ENCODE measurements at regions not wholly inside any gene's neighbourhood (a gene's known extent, or its start where the extent isn't known, plus 50 kb on each side); places are given as distances from the start of the nearest gene placed in this dataset.

DNA sequence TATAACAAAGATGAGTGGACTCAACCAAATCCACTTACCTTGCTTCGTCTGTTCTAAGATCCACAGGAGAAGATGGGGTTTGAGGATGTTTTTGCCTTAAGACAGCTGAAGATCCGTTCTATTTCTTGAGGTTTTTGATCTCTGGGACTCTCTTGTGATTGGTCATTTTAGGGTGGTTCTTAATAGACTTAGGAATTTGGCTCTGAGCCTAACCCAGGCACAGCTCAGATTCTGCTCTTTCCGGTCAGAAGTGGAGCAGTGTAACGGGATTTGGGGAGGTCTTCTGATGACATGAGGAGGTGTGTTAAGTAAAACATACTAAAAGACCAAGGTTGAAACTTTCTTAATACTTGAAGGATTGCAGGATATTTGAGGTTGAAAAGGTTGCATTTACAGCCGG is 166.9 kb downstream of the DMRT2 start:
- Histone ChIP-seq H3K4me2 (no peak overlapping the region), H3K79me2 (ENCODE audit: insufficient read depth) (no peaks in the 10 kb centered on the region), H3K9me3 (no peaks in the 10 kb centered on the region), H3F3A (replicated peaks; ENCODE audit: insufficient read depth) (no peaks in the 10 kb centered on the region), H4K20me1 (ENCODE audit: insufficient read depth) (no peaks in the 10 kb centered on the region), H3K27me3 (ENCODE audit: insufficient read depth) (no peaks in the 10 kb centered on the region), H3K4me3 (ENCODE audit: low read depth in 2 of 2, low read length in 1 of 2) (no peak overlapping the region; a peak in 1 of 4 replicates), H3K9me2 (no peaks in the 10 kb centered on the region), H3K9ac (no peak overlapping the region), H3K36me3 (replicated peaks in 1 of 2; ENCODE audit: control insufficient read depth in 1 of 2, insufficient read depth in 2 of 2, low read length in 1 of 2) (no peaks in the 10 kb centered on the region), H3K27ac (ENCODE audit: low read depth in 2 of 2, low read length in 1 of 2) (no peak overlapping the region), H3K4me1 (ENCODE audit: control insufficient read depth in 1 of 2, insufficient read depth in 2 of 2, low read depth in 1 of 2, low read length in 1 of 2) (no peaks in the 10 kb centered on the region), H2AFZ (ENCODE audit: low read depth) (no peak overlapping the region)
- DNase-seq, result no peak
- CTCF ChIA-PET, result no interaction called here
- POLR2A ChIA-PET, result no interaction called here
- 3% methylated on average over 5 of the region's 5 CpGs for WGBS (ENCODE audit: low lambda C conversion rate)
- TF ChIP-seq POLR2AphosphoS5 (IDR thresholded peaks at IDR 0.05; ENCODE audit: low read depth, low read length), result no peak
- no peak for TF ChIP-seq PBX3 (IDR thresholded peaks at IDR 0.05)
- no peak for TF ChIP-seq FOXM1 (IDR thresholded peaks at IDR 0.05; ENCODE audit: low read depth)
- TF ChIP-seq RFX5 (IDR thresholded peaks at IDR 0.05; ENCODE audit: low read length), result no peak
- no peak for TF ChIP-seq EP300 (IDR thresholded peaks at IDR 0.05; ENCODE audit: borderline replicate concordance in 1 of 2, low read depth in 1 of 2, low read length in 1 of 2)
- no peak for TF ChIP-seq FOSL2 (IDR thresholded peaks at IDR 0.05; ENCODE audit: borderline replicate concordance, low read depth)
- TF ChIP-seq SIN3A (IDR thresholded peaks at IDR 0.05; ENCODE audit: borderline replicate concordance, low read depth, low read length), result no peak
- TF ChIP-seq MXI1 (IDR thresholded peaks at IDR 0.05; ENCODE audit: low read depth, low read length), result no peak
- TF ChIP-seq, protein P1, sequence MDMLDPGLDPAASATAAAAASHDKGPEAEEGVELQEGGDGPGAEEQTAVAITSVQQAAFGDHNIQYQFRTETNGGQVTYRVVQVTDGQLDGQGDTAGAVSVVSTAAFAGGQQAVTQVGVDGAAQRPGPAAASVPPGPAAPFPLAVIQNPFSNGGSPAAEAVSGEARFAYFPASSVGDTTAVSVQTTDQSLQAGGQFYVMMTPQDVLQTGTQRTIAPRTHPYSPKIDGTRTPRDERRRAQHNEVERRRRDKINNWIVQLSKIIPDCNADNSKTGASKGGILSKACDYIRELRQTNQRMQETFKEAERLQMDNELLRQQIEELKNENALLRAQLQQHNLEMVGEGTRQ (IDR thresholded peaks at IDR 0.05; ENCODE audit: borderline replicate concordance, low read depth, low read length), result no peak
- TF ChIP-seq, protein P2, sequence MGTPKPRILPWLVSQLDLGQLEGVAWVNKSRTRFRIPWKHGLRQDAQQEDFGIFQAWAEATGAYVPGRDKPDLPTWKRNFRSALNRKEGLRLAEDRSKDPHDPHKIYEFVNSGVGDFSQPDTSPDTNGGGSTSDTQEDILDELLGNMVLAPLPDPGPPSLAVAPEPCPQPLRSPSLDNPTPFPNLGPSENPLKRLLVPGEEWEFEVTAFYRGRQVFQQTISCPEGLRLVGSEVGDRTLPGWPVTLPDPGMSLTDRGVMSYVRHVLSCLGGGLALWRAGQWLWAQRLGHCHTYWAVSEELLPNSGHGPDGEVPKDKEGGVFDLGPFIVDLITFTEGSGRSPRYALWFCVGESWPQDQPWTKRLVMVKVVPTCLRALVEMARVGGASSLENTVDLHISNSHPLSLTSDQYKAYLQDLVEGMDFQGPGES (IDR thresholded peaks at IDR 0.05; ENCODE audit: low read depth, low read length), result no peak
- TF ChIP-seq MEF2A (IDR thresholded peaks at IDR 0.05; ENCODE audit: borderline replicate concordance, low read depth), result no peak
- no peak for TF ChIP-seq TCF12 (IDR thresholded peaks at IDR 0.05)

DNA sequence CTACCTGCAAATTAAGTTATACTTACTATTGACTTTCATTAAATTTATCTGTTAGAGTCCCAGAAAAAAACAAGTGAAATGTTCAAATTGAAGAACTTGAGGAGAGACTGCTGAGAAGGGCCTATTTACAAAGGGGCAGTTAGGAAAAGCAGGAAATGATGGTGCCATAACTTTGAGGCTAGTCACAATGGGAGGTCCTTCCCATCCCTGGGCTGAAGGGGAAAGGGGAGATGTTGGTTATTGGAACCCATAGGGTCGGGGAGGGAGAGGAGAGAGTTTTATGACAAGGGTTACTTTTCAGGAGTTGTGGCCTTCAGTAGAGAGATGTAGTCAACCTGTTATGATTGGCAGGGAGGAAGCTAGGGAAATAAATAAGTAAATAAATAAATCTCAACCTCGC is 169.1 kb downstream of the DMRT2 start:
- Histone ChIP-seq H3K79me2 (ENCODE audit: insufficient read depth) (no peaks in the 10 kb centered on the region), H3K4me1 (ENCODE audit: control insufficient read depth in 1 of 2, insufficient read depth in 2 of 2, low read depth in 1 of 2, low read length in 1 of 2) (no peaks in the 10 kb centered on the region), H3K27me3 (ENCODE audit: insufficient read depth) (no peaks in the 10 kb centered on the region), H4K20me1 (ENCODE audit: insufficient read depth) (no peaks in the 10 kb centered on the region), H3K27ac (ENCODE audit: low read depth in 2 of 2, low read length in 1 of 2) (no peak overlapping the region), H3K4me3 (ENCODE audit: low read depth in 2 of 2, low read length in 1 of 2) (no peak overlapping the region), H2AFZ (ENCODE audit: low read depth) (no peak overlapping the region), H3K36me3 (replicated peaks in 1 of 2; ENCODE audit: control insufficient read depth in 1 of 2, insufficient read depth in 2 of 2, low read length in 1 of 2) (no peaks in the 10 kb centered on the region), H3K9me2 (no peaks in the 10 kb centered on the region), H3K9ac (no peak overlapping the region), H3K9me3 (no peaks in the 10 kb centered on the region), H3F3A (replicated peaks; ENCODE audit: insufficient read depth) (no peaks in the 10 kb centered on the region), H3K4me2 (no peak overlapping the region)
- DNase-seq, result no peak
- CTCF ChIA-PET, result no interaction called here
- WGBS (ENCODE audit: low lambda C conversion rate), result 10% methylated on average over 2 of the region's 2 CpGs
- POLR2A ChIA-PET, result no interaction called here
- TF ChIP-seq, protein P2 (IDR thresholded peaks at IDR 0.05; ENCODE audit: low read depth, low read length), result no peak
- TF ChIP-seq NFIC (IDR thresholded peaks at IDR 0.05; ENCODE audit: borderline replicate concordance) (no peak), RXRA (IDR thresholded peaks at IDR 0.05; ENCODE audit: borderline replicate concordance, low read depth) (no peak), MEF2A (IDR thresholded peaks at IDR 0.05; ENCODE audit: borderline replicate concordance, low read depth) (no peak), GATA2 (CRISPR knock-in tag; IDR thresholded peaks at IDR 0.05) (no peak)
- TF ChIP-seq, protein P1 (IDR thresholded peaks at IDR 0.05; ENCODE audit: borderline replicate concordance, low read depth, low read length), result no peak
